IMR-90 (cell line): ENCODE measurements at regions not wholly inside any gene's neighbourhood (a gene's known extent, or its start where the extent isn't known, plus 50 kb on each side); places are given as distances from the start of the nearest gene placed in this dataset.

ENCODE experiments used
- ATAC-seq: fragments of 200-7000 bp; cut with Tn5 transposase; 2 replicates; pipeline ENCODE4 v1.9.1; 2020; ENCODE audit warnings: low read depth, mild to moderate bottlenecking, moderate library complexity
- BruUV-seq: library from RNA; stranded (reverse); fragments of 400-500 nt; replicated peaks from 2 replicates; lab custom pipeline; 2021; lab: Mats Ljungman, UMichigan
- CTCF ChIA-PET: fragments of 300-600 bp; formaldehyde crosslinking; extraction: SDS; loops from one replicate; lab custom pipeline; 2021; ENCODE audit warnings: antibody characterized with exemption; lab: Yijun Ruan, JAX
- POLR2A ChIA-PET: fragments of 300-600 bp; sonication (Branson Sonifier 250); formaldehyde crosslinking; loops from one replicate; lab custom pipeline; 2022; ENCODE audit warnings: antibody characterized with exemption; ENCODE audit not compliant: unreplicated experiment; lab: Charles Lee
- DNase-seq: peaks from one replicate; pipeline ENCODE4 v3.0.0; 2013
- H2AFZ ChIP-seq: replicated peaks from 2 replicates; pipeline ENCODE3; 2013; ENCODE audit warnings: low read length, mild to moderate bottlenecking; ENCODE audit not compliant: poor library complexity
- H2AK5ac ChIP-seq: 2 replicates; pipeline ENCODE4 v1.6.1; 2013; ENCODE audit warnings: low read depth, low read length, inconsistent platforms
- H2AK9ac ChIP-seq: replicated peaks from 2 replicates; pipeline ENCODE3; 2013; ENCODE audit warnings: mild to moderate bottlenecking, low read depth, low read length, moderate library complexity; ENCODE audit not compliant: poor library complexity
- H2BK120ac ChIP-seq: 2 replicates; pipeline ENCODE4 v1.6.1; 2013; ENCODE audit warnings: low read depth, low read length, inconsistent platforms
- H2BK15ac ChIP-seq: 3 replicates; pipeline ENCODE4 v1.6.1; 2013; ENCODE audit warnings: low read depth, low read length, inconsistent platforms
- H2BK20ac ChIP-seq: 2 replicates; pipeline ENCODE4 v1.6.1; 2013; ENCODE audit warnings: low read depth, mild to moderate bottlenecking, inconsistent platforms, low read length, moderate library complexity
- H2BK5ac ChIP-seq: 2 replicates; pipeline ENCODE4 v1.6.1; 2013; ENCODE audit warnings: mild to moderate bottlenecking, low read depth, low read length, inconsistent platforms; ENCODE audit not compliant: poor library complexity, severe bottlenecking
- H3K14ac ChIP-seq: replicated peaks from 2 replicates; pipeline ENCODE4 v1.6.1; 2013; ENCODE audit warnings: low read depth, low read length, inconsistent platforms
- H3K18ac ChIP-seq: 2 replicates; pipeline ENCODE4 v1.6.1; 2013; ENCODE audit warnings: low read depth, low read length, control low read depth
- H3K23ac ChIP-seq: 2 replicates; pipeline ENCODE4 v1.6.1; 2013; ENCODE audit warnings: low read depth, low read length, inconsistent platforms
- H3K27ac ChIP-seq: 2 replicates; pipeline ENCODE4 v1.5.1; 2013; ENCODE audit warnings: mild to moderate bottlenecking, control low read depth, low read length; ENCODE audit not compliant: insufficient read depth
- H3K27me3 ChIP-seq: 2 replicates; pipeline ENCODE4 v1.6.1; 2013; ENCODE audit warnings: low read length; ENCODE audit not compliant: control insufficient read depth, insufficient read depth
- H3K36me3 ChIP-seq: 2 replicates; pipeline ENCODE4 v1.6.1; 2013; ENCODE audit warnings: low read length, mixed read lengths; ENCODE audit not compliant: control insufficient read depth, insufficient read depth
- H3K4ac ChIP-seq: 2 replicates; pipeline ENCODE4 v1.6.1; 2013; ENCODE audit warnings: low read depth, low read length, inconsistent platforms
- H3K4me1 ChIP-seq: 2 replicates; pipeline ENCODE4 v1.6.1; 2013; ENCODE audit warnings: low read length, mixed read lengths; ENCODE audit not compliant: control insufficient read depth, insufficient read depth
- H3K4me2 ChIP-seq: 2 replicates; pipeline ENCODE4 v1.6.1; 2013; ENCODE audit warnings: low read depth, mild to moderate bottlenecking, control low read depth, low read length, moderate library complexity
- H3K4me3 ChIP-seq: 2 replicates; pipeline ENCODE4 v1.5.1; 2013; ENCODE audit warnings: low read depth, mild to moderate bottlenecking, control low read depth, low read length, moderate library complexity; ENCODE audit not compliant: insufficient read depth
- H3K56ac ChIP-seq: 2 replicates; pipeline ENCODE4 v1.6.1; 2013; ENCODE audit warnings: low read length, inconsistent platforms; ENCODE audit not compliant: insufficient read depth; ENCODE audit errors: extremely low read depth
- H3K79me1 ChIP-seq, 2 experiments: 2 replicates each; pipeline ENCODE4 v1.6.1; 2013; ENCODE audit warnings: low read length in 2 of 2, inconsistent platforms in 1 of 2, low read depth in 1 of 2
- H3K9ac ChIP-seq: 2 replicates; pipeline ENCODE4 v1.6.1; 2013; ENCODE audit warnings: low read depth, low read length, control low read depth
- H3K9me1 ChIP-seq: 2 replicates; pipeline ENCODE4 v1.6.1; 2013; ENCODE audit warnings: low read length, inconsistent platforms; ENCODE audit not compliant: insufficient read depth
- H3K9me3 ChIP-seq: 2 replicates; pipeline ENCODE4 v1.6.1; 2013; ENCODE audit warnings: low read length; ENCODE audit not compliant: control insufficient read depth, insufficient read depth
- H4K20me1 ChIP-seq: 2 replicates; pipeline ENCODE4 v1.6.1; 2013; ENCODE audit warnings: low read length, inconsistent platforms; ENCODE audit not compliant: insufficient read depth
- H4K5ac ChIP-seq: 2 replicates; pipeline ENCODE4 v1.6.1; 2013; ENCODE audit warnings: mild to moderate bottlenecking, low read depth, low read length, control low read depth
- H4K8ac ChIP-seq, 2 experiments: 2 replicates each; pipeline ENCODE4 v1.6.1; 2013; ENCODE audit warnings: low read depth in 2 of 2, low read length in 2 of 2, control low read depth in 1 of 2, inconsistent platforms in 1 of 2
- H4K91ac ChIP-seq: 2 replicates; pipeline ENCODE4 v1.6.1; 2013; ENCODE audit warnings: low read depth, low read length, inconsistent platforms; ENCODE audit not compliant: insufficient read depth
- BHLHE40 ChIP-seq: fragments of 150-350 bp; IDR thresholded peaks from 2 replicates; pipeline ENCODE4 v1.6.1; 2016; ENCODE audit warnings: mild to moderate bottlenecking, low read depth, low read length
- CEBPB ChIP-seq: IDR thresholded peaks from 2 replicates; pipeline ENCODE4 v1.6.1; 2012; ENCODE audit warnings: low read depth, low read length, improper control_type of control experiment
- CHD1 ChIP-seq: IDR thresholded peaks from 2 replicates; pipeline ENCODE4 v1.6.1; 2012; ENCODE audit warnings: low read depth, low read length, improper control_type of control experiment
- CTCF ChIP-seq: conservative IDR thresholded peaks from 2 replicates; pipeline ENCODE4 v1.5.1; 2012; ENCODE audit warnings: mild to moderate bottlenecking, low read depth, low read length, improper control_type of control experiment
- ELK1 ChIP-seq: fragments of 150-350 bp; IDR thresholded peaks from 2 replicates; pipeline ENCODE4 v1.6.1; 2016; ENCODE audit warnings: low read depth, mild to moderate bottlenecking, low read length, moderate library complexity, borderline replicate concordance
- FOS ChIP-seq: fragments of 150-350 bp; IDR thresholded peaks from 2 replicates; pipeline ENCODE4 v1.6.1; 2016; ENCODE audit warnings: low read depth, low read length
- MAFK ChIP-seq: IDR thresholded peaks from 2 replicates; pipeline ENCODE4 v1.6.1; 2012; ENCODE audit warnings: low read depth, low read length, improper control_type of control experiment
- MAZ ChIP-seq: IDR thresholded peaks from 2 replicates; pipeline ENCODE4 v1.6.1; 2012; ENCODE audit warnings: low read depth, mild to moderate bottlenecking, low read length, improper control_type of control experiment, moderate library complexity, borderline replicate concordance
- MXI1 ChIP-seq: IDR thresholded peaks from 2 replicates; pipeline ENCODE4 v1.6.1; 2012; ENCODE audit warnings: low read depth, mild to moderate bottlenecking, low read length, moderate library complexity, borderline replicate concordance
- POLR2A ChIP-seq: IDR thresholded peaks from 2 replicates; pipeline ENCODE4 v1.6.1; 2012; ENCODE audit warnings: mild to moderate bottlenecking, low read depth, low read length
- RAD21 ChIP-seq: IDR thresholded peaks from 2 replicates; pipeline ENCODE4 v1.6.1; 2012; ENCODE audit warnings: low read length, improper control_type of control experiment
- RCOR1 ChIP-seq: IDR thresholded peaks from 2 replicates; pipeline ENCODE4 v1.6.1; 2012; ENCODE audit warnings: mild to moderate bottlenecking, low read length, improper control_type of control experiment; ENCODE audit not compliant: insufficient replicate concordance
- RFX5 ChIP-seq: IDR thresholded peaks from 2 replicates; pipeline ENCODE4 v1.8.0; 2012; ENCODE audit warnings: low read depth, mild to moderate bottlenecking, low read length, moderate library complexity
- SMC3 ChIP-seq: fragments of 150-350 bp; IDR thresholded peaks from 2 replicates; pipeline ENCODE4 v1.6.1; 2016; ENCODE audit warnings: low read depth, mild to moderate bottlenecking, antibody characterized with exemption, low read length, moderate library complexity
- WGBS, 2 experiments: methylation state at CpG; one replicate each; pipeline versions ENCODE4 v1.1.5 to v1.1.7; 2013; ENCODE audit warnings: missing lambda C conversion rate in 2 of 2; ENCODE audit not compliant: insufficient read length in 1 of 2; ENCODE audit errors: extremely low coverage in 2 of 2; 5-methylcytosine and 5-hydroxymethylcytosine counted together
- dilution Hi-C: fragments of 300-500 bp; cut with HindIII; formaldehyde crosslinking; loops from one replicate; pipeline ENCODE4 v1.14.3; 2018; ENCODE audit warnings: low sequenced_read_pairs; ENCODE audit not compliant: unreplicated experiment
- in situ Hi-C: fragments of 300-500 bp; cut with MboI; formaldehyde crosslinking; loops from 3 replicates; pipeline ENCODE4 v1.14.3; 2019; ENCODE audit warnings: low sequenced_read_pairs, inconsistent platforms, mixed read lengths
- intact Hi-C: fragments of 100-400 bp; cut with micrococcal nuclease; formaldehyde crosslinking; loops from 2 replicates; pipeline ENCODE4 v1.10.0; 2022

DNA sequence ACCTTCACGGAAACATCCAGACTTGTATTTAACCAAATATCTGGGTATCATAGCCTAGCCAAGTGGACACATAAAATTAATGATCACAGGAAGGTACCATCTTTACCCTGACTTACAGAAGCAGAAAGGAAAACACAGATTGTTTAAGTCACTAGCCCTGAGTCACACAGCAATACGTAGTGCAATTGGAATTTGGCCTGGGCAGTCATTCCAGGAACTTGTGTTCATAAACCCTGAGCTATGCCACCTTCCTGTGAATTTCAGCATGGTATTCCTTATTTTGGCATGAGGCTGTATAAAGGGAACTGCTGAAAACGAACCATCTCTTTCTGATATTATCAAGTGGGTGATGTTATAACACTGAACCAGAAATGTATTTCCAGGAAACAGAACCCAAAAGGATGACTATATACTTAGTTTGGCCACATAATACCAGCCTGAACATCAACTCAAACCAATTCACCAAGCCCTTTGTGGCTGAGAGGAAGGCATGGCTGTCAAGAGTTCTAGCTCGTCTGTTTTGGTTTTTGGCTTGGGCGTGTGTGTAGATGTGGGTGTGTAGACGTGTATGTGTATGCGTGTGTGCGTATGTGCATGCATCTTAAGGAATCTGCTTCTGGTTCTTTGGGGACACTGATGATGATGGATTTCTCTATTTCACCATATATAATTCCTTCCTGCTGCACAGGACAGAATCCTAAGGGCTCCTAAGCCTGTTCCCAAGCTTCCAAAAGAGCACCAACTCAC lies 533.4 kb upstream of the ID2 start (continued):
- TF ChIP-seq CHD1, result no peak

DNA sequence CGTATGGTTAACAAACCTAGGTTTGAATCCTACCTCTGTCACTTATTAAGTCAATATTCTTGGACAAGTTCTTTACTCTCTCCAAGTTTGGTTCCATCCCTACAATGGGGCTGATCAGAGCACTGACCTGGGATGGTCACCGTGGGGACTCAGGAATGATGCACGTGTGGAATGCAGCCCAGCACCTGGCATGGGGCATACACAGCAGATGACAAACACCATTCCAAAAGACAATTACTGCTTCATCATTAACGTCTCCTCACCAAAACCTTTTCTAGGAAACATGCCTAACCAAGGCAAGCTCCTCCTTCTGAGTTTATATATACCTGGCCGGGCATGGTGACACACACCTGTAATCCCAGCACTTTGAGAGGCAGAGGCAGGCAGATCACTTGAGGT lies 532.9 kb upstream of the ID2 start:
- peak overlapping the region; percentile 92 for H2BK120ac ChIP-seq
- H3K4ac ChIP-seq, result peak overlapping the region; percentile 85
- 94% methylated on average over 3 of the region's 5 CpGs; no CpG with 5 or more reads in 1 of the 2 experiments for WGBS, 2 experiments
- no peaks in the 10 kb centered on the region for H3K79me1 ChIP-seq
- CTCF ChIA-PET, result interaction anchor here (1.4 kb wide), 1 partner anchor 19 kb away, joined by 4 read pairs; no protein-coding TSS in a partner anchor
- H3K4me3 ChIP-seq, result no peak overlapping the region
- H3K36me3 ChIP-seq, result no peaks in the 10 kb centered on the region
- DNase-seq (no peak), ATAC-seq (no peak)
- no peak overlapping the region for H4K5ac ChIP-seq
- H3K27me3 ChIP-seq, result no peaks in the 10 kb centered on the region
- peak overlapping the region; percentile 55; the same call in 1 of the 2 replicates for H3K18ac ChIP-seq
- H3K4me1 ChIP-seq, result peaks cover 23% of the 10 kb centered on the region
- H3K9me3 ChIP-seq, result no peaks in the 10 kb centered on the region
- peak overlapping the region; percentile 54 to 68; a peak in 3 of 4 replicates for H4K8ac ChIP-seq
- no peak overlapping the region for H3K4me2 ChIP-seq
- peak overlapping the region; percentile 84; the same call in 2 of the 3 replicates for H2BK15ac ChIP-seq
- H3K56ac ChIP-seq, result no peak overlapping the region
- H3K23ac ChIP-seq, result peak overlapping the region; percentile 27; the same call in 1 of the 2 replicates
- intact Hi-C loops, result loop anchor here (5.0 to 10.0 kb wide), 2 partner anchors 156 to 533 kb away; partner anchors contain the start of gene ID2
- H3K9me1 ChIP-seq, result peaks cover 25% of the 10 kb centered on the region
- no peaks in the 10 kb centered on the region for H4K20me1 ChIP-seq
- peak overlapping the region; percentile 92 for H2AK5ac ChIP-seq
- BruUV-seq, result no TSS peak
- no peak overlapping the region for H2BK5ac ChIP-seq
- in situ Hi-C loops, result no loop called here
- peak overlapping the region; percentile 94 for H2BK20ac ChIP-seq
- no peak overlapping the region for H3K14ac ChIP-seq
- no peak overlapping the region for H2AFZ ChIP-seq
- dilution Hi-C loops, result no loop called here
- no peak overlapping the region for H3K27ac ChIP-seq
- no peak overlapping the region for H2AK9ac ChIP-seq
- peak overlapping the region; percentile 85 for H4K91ac ChIP-seq
- no peak overlapping the region for H3K9ac ChIP-seq
- POLR2A ChIA-PET, result no interaction called here
- TF ChIP-seq CTCF (no peak), POLR2A (no peak), RFX5 (no peak), MAFK (no peak), CEBPB (no peak), BHLHE40 (no peak), RAD21 (no peak), ELK1 (no peak), SMC3 (no peak), MXI1 (no peak), MAZ (no peak), RCOR1 (no peak), FOS (no peak), CHD1 (no peak)
